Ectodermal cell (in vitro differentiated cells): ENCODE measurements at regions not wholly inside any gene's neighbourhood (a gene's known extent, or its start where the extent isn't known, plus 50 kb on each side); places are given as distances from the start of the nearest gene placed in this dataset.

Source experiments
- H3K27ac ChIP-seq: 2 replicates; pipeline ENCODE4 v1.7.0; 2013; ENCODE audit warnings: mild to moderate bottlenecking, low read depth, low read length; ENCODE audit not compliant: insufficient read depth, poor library complexity, severe bottlenecking
- H3K27me3 ChIP-seq: 2 replicates; pipeline ENCODE4 v1.7.0; 2013; ENCODE audit warnings: mild to moderate bottlenecking, low read length; ENCODE audit not compliant: insufficient read depth, control insufficient read depth, poor library complexity, severe bottlenecking
- H3K36me3 ChIP-seq: one replicate; pipeline ENCODE4 v1.7.0; 2013; ENCODE audit warnings: low read length; ENCODE audit not compliant: control insufficient read depth, insufficient read depth
- H3K4me1 ChIP-seq: one replicate; pipeline ENCODE4 v1.7.0; 2013; ENCODE audit warnings: low read length; ENCODE audit not compliant: control insufficient read depth, insufficient read depth
- H3K4me3 ChIP-seq: 2 replicates; pipeline ENCODE4 v1.7.0; 2013; ENCODE audit warnings: low read depth, low read length, control low read depth; ENCODE audit not compliant: insufficient read depth
- H3K9me3 ChIP-seq: 2 replicates; pipeline ENCODE4 v1.7.0; 2013; ENCODE audit warnings: mild to moderate bottlenecking, low read length, moderate library complexity; ENCODE audit not compliant: control insufficient read depth
- WGBS, 2 experiments: methylation state at CpG; one replicate each; pipeline ENCODE4 v1.1.7; 2013; ENCODE audit warnings: missing lambda C conversion rate in 2 of 2; 5-methylcytosine and 5-hydroxymethylcytosine counted together

DNA sequence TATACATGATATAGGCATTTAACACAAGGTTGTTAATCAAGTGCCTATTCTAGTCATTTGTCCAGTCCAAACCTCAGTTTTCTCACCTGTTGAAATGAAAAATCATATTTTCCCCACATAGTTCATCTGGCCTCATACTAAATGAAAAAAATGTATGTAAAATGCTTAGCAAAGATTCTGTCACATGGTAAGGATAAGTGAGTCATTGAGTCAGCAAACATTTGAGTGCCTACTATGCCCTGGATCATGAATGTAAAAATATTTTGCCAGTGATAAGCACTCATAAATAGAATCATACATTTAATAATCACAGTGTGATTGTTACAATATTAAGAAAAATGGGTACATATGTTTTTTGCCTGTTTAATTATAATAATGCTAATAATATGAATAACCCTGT lies 181.2 kb upstream of the PAPPA start:
- H3K27me3 ChIP-seq: no peaks in the 10 kb centered on the region
- H3K9me3 ChIP-seq: no peaks in the 10 kb centered on the region
- H3K4me3 ChIP-seq: no peak overlapping the region
- no peak overlapping the region for H3K27ac ChIP-seq
- H3K4me1 ChIP-seq: peaks cover 4% of the 10 kb centered on the region
- no peaks in the 10 kb centered on the region for H3K36me3 ChIP-seq

DNA sequence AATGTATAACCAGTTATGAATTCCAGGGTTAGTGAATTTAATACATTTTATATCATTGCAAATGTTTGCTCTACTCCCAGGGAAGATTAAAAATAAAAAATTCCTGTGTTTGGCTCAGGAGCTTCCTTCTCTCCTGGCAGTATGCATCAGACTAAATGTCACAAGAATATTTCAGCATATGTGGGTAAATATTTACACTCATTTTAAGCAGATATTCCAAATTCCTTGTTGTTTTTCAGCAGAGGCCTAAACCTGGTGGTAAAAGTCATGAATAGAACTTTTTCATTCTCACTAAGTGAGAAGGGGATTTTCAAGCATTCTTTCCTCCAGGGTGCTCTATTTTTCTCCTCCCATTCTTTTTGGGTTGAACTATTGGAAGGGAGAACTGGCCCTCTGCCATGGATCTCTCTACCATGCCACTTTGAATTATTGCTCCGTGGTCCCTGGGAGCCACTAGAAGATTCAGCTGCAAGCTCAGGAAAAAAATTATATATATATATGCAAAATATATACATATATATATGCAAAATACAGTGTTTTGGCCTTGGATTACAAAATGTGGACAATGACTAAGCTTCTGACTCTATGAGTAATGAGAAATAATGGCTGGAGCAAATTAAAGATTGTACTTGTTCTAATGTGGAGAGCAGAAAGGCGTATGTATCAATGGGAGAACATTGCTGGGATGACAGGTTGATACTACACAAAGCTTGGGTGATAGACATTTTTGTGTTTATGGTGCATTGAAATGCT lies 180.6 kb upstream of the PAPPA start:
- H3K27me3 ChIP-seq: no peaks in the 10 kb centered on the region
- H3K4me3 ChIP-seq: no peak overlapping the region
- 93 to 97% methylated on average over 1 of the region's 2 CpGs for WGBS, 2 experiments
- no peaks in the 10 kb centered on the region for H3K9me3 ChIP-seq
- H3K4me1 ChIP-seq: peaks cover 8% of the 10 kb centered on the region
- no peaks in the 10 kb centered on the region for H3K36me3 ChIP-seq
- no peak overlapping the region for H3K27ac ChIP-seq

DNA sequence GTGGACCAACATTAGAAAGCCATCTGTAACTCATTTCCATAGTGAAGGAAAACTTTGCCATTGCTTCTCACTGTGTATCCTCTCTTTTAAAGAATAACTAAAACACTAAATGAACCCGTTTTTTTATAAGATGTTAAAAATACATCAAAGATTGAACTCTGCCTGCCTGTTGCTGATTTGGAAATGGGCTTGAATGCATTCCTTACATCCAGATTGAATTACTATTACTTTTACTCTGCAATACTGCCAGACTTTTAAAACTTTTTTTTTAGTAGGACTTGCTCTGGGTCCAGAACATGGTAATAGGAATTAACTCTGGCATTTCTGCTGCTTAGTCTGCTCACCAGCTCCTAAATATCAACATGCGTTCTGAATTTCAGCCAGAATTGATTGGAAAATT lies 176.8 kb upstream of the PAPPA start:
- Histone ChIP-seq H3K36me3 (no peaks in the 10 kb centered on the region), H3K4me3 (no peak overlapping the region), H3K27me3 (no peaks in the 10 kb centered on the region), H3K4me1 (peaks cover 8% of the 10 kb centered on the region), H3K27ac (no peak overlapping the region), H3K9me3 (no peaks in the 10 kb centered on the region)
- WGBS, 2 experiments: 83 to 91% methylated on average over 1 to 2 of the region's 2 CpGs

DNA sequence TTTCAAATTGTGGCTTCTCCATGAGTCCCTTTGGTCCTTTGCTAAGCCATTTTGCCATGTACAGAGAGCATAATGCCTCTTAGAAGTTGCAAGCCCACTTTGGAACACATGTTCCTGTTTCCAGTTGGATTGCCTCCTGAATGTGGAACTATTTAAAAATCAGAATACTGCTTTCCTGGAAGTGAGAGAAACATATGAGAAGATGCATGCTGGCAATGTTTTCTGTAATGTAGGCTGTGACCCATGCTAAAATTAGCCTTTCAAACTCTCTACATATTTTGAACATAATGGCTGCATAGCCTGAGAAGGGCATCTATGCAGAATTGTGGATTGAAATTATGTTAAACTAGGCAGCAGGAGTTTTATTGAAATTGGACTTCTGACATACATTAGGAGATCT lies 175.5 kb upstream of the PAPPA start:
- Histone ChIP-seq H3K36me3 (no peaks in the 10 kb centered on the region), H3K4me1 (peaks cover 8% of the 10 kb centered on the region)

GRCh38 chr9:115978659-115979096 lies 174.9 kb upstream of the PAPPA start:
- Histone ChIP-seq H3K27ac (no peak overlapping the region), H3K27me3 (no peaks in the 10 kb centered on the region), H3K9me3 (no peaks in the 10 kb centered on the region), H3K4me3 (no peak overlapping the region), H3K36me3 (no peaks in the 10 kb centered on the region), H3K4me1 (peaks cover 8% of the 10 kb centered on the region)
- WGBS, 2 experiments: 91 to 95% methylated on average over 3 of the region's 3 CpGs

More for the DNA sequence above, 175.5 kb upstream of the PAPPA start:
- no peaks in the 10 kb centered on the region for H3K9me3 ChIP-seq
- H3K27ac ChIP-seq: no peak overlapping the region
- no peaks in the 10 kb centered on the region for H3K27me3 ChIP-seq
- H3K4me3 ChIP-seq: no peak overlapping the region

DNA sequence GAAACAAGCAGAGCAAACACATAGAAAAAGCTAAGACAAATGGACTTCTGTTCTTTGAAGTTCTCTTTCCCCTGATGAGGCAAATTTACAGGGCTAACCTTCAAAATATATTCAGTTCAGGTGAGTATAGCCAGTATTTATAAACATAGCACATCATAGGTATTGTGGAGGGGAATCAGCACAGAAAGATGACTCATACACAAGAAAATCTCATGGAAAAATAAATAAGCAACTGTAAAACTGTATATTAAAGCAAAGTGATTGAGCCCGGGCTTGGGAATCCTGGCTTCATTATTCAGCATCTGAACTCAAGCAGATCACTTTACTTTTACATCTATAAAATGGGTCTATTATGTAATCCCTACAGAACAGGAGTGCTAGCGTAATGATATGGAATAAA lies 173.5 kb upstream of the PAPPA start:
- Histone ChIP-seq H3K27me3 (no peaks in the 10 kb centered on the region), H3K9me3 (no peaks in the 10 kb centered on the region), H3K4me3 (no peak overlapping the region), H3K4me1 (peaks cover 8% of the 10 kb centered on the region), H3K36me3 (no peaks in the 10 kb centered on the region), H3K27ac (no peak overlapping the region)
- WGBS, 2 experiments: 100% methylated on average over 1 of the region's 2 CpGs; no CpG with 5 or more reads in 1 of the 2 experiments

DNA sequence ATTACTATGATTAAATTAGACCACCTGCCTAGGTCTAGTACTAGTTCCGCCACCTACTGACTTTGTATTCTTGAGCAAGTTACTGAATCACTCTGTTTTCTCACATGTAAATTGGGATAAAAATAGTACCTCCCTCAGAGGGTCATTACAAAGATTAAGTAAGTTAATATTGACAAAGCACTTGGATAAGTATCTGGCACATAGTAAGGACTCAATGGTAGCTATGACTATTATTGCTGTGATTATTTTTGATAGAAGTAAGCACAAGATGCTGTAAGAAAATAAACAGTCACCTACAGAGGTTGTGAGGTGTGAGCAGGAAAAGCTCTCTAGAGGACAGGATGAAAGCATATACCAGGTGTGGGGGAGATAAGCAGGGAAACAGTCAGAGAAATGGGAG lies 173.1 kb upstream of the PAPPA start:
- H3K27me3 ChIP-seq: no peaks in the 10 kb centered on the region
- peaks cover 8% of the 10 kb centered on the region for H3K4me1 ChIP-seq

DNA sequence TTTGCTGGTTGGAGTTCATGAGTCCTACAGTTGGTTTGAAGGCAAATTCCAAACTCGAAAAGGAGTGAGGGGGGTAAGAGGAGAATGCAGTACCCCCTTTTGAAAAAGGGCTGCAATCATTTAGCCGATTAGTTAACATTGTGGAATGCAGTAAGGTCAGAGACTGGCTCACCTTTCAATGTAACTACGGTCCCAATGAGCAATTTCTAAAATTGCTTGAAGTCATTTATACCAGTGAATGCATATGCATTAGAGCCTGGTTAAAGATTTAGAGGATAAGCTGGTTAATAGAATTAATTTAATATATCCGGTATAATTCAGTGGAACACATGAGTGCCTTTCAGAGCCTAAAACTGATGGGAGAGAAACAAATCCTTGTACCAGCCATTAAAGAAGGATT lies 172.6 kb upstream of the PAPPA start:
- H3K9me3 ChIP-seq: no peaks in the 10 kb centered on the region
- peaks cover 8% of the 10 kb centered on the region for H3K4me1 ChIP-seq
- no peak overlapping the region for H3K27ac ChIP-seq
- H3K36me3 ChIP-seq: no peaks in the 10 kb centered on the region
- 90 to 96% methylated on average over 4 of the region's 4 CpGs for WGBS, 2 experiments
- H3K27me3 ChIP-seq: no peaks in the 10 kb centered on the region
- no peak overlapping the region for H3K4me3 ChIP-seq

More for the DNA sequence above, 173.1 kb upstream of the PAPPA start:
- Histone ChIP-seq H3K27ac (no peak overlapping the region), H3K36me3 (no peaks in the 10 kb centered on the region), H3K4me3 (no peak overlapping the region), H3K9me3 (no peaks in the 10 kb centered on the region)
- 86 to 100% methylated on average over 1 of the region's 1 CpG for WGBS, 2 experiments

DNA sequence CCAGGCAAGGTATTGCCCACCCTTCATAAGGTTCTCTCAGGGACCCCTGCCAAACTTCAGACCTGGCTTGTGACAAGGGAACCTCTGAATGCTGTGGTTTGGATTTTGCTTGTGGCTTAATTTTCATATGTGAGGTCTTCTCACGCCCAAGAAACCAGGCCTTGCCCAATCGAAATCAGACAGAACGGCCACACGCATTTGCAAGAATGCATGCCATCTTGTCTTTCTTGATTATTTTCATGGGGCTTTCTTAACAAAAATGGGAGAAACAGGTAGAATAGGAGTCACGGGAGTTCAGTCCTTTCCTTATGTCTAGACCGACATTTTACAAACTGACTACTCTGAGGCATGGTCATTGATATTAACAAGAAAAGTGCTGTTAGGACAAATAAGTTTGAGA lies 170.2 kb upstream of the PAPPA start:
- no peaks in the 10 kb centered on the region for H3K27me3 ChIP-seq
- H3K36me3 ChIP-seq: no peaks in the 10 kb centered on the region
- H3K9me3 ChIP-seq: no peaks in the 10 kb centered on the region
- no peak overlapping the region for H3K4me3 ChIP-seq
- WGBS, 2 experiments: 96% methylated on average over 6 of the region's 6 CpGs
- no peaks in the 10 kb centered on the region for H3K4me1 ChIP-seq
- H3K27ac ChIP-seq: no peak overlapping the region

DNA sequence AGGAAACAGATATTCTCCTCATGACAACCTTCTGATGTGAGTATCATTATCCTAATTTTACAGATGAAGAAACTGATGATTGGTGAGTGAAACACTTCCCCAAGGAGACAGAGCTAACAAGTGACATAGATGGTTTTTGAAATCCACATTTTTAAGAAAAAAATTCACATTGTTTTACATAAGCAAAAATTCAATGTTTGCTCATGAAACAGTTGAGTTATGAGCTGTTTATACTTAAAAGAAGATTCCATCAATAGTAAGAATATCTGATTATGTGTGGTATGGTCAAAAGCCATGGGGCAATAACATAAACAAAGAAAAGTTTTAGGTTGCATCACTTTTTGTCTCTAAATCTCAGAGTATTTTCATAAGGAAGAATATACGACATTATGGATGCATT lies 167.9 kb upstream of the PAPPA start:
- Histone ChIP-seq H3K4me3 (no peak overlapping the region), H3K9me3 (no peaks in the 10 kb centered on the region), H3K27ac (no peak overlapping the region), H3K4me1 (no peaks in the 10 kb centered on the region), H3K36me3 (no peaks in the 10 kb centered on the region), H3K27me3 (no peaks in the 10 kb centered on the region)
- 88 to 100% methylated on average over 1 of the region's 1 CpG for WGBS, 2 experiments

DNA sequence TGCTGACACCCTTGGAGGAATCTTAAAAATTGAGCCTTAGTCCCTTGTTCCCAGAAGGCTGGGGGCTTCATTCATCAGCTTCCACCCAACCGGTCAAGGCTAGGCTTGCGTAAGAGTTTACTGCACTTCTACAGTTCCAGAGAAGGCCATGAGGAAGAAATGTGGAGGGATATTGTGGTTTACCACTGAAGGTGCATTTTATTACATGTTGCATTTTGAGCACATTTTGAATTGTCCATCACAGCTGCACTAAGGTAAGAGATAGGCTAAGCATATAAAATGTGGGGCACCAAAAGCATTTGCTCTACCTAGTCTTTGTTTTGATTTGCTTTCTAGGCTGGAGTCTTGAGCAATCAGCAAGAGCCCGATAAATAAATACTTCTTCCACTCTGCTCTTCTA lies 167.1 kb upstream of the PAPPA start:
- H3K4me1 ChIP-seq: no peaks in the 10 kb centered on the region
- 99 to 100% methylated on average over 3 of the region's 3 CpGs for WGBS, 2 experiments
- H3K9me3 ChIP-seq: no peaks in the 10 kb centered on the region

More for the DNA sequence above, 167.1 kb upstream of the PAPPA start:
- no peak overlapping the region for H3K27ac ChIP-seq
- no peaks in the 10 kb centered on the region for H3K36me3 ChIP-seq
- H3K27me3 ChIP-seq: no peaks in the 10 kb centered on the region
- H3K4me3 ChIP-seq: no peak overlapping the region
